Calu3 (cell line): ENCODE measurements at regions not wholly inside any gene's neighbourhood (a gene's known extent, or its start where the extent isn't known, plus 50 kb on each side); places are given as distances from the start of the nearest gene placed in this dataset.

ENCODE experiments used
- BruUV-seq: library from RNA; stranded (reverse); fragments of 400-500 nt; replicated peaks from 2 replicates; lab custom pipeline; 2021; lab: Mats Ljungman, UMichigan
- CTCF ChIA-PET: fragments of 300-600 bp; sonication (Branson Sonifier 250); formaldehyde crosslinking; loops from one replicate; lab custom pipeline; 2022; ENCODE audit warnings: antibody characterized with exemption; lab: Charles Lee
- DNase-seq: peaks from one replicate; pipeline ENCODE4 v3.0.0; 2022
- H3K27ac Mint-ChIP-seq: one replicate; pipeline ENCODE4 v1.8.0; 2022; ENCODE audit warnings: mixed read lengths; ENCODE audit not compliant: unreplicated experiment
- H3K27me3 Mint-ChIP-seq: one replicate; pipeline ENCODE4 v1.8.0; 2022; ENCODE audit warnings: mixed read lengths; ENCODE audit not compliant: unreplicated experiment
- H3K36me3 Mint-ChIP-seq: one replicate; pipeline ENCODE4 v1.8.0; 2022; ENCODE audit warnings: mild to moderate bottlenecking, moderate library complexity, mixed read lengths; ENCODE audit not compliant: insufficient read depth, unreplicated experiment
- H3K4me1 Mint-ChIP-seq: one replicate; pipeline ENCODE4 v1.8.0; 2022; ENCODE audit warnings: mild to moderate bottlenecking, low read depth, mixed read lengths; ENCODE audit not compliant: unreplicated experiment
- H3K4me3 Mint-ChIP-seq: one replicate; pipeline ENCODE4 v1.8.0; 2022; ENCODE audit warnings: mild to moderate bottlenecking, low read depth, moderate library complexity, mixed read lengths; ENCODE audit not compliant: unreplicated experiment
- H3K9me3 Mint-ChIP-seq: one replicate; pipeline ENCODE4 v1.8.0; 2022; ENCODE audit warnings: low read depth, mixed read lengths; ENCODE audit not compliant: unreplicated experiment
- intact Hi-C: fragments of 100-400 bp; cut with micrococcal nuclease; formaldehyde crosslinking; loops from one replicate; pipeline ENCODE4 v1.10.0; 2022; ENCODE audit not compliant: unreplicated experiment
- TF ChIP-seq, protein P1 (sequence below): fragments of 200-600 bp; IDR thresholded peaks from one replicate; pipeline ENCODE4 v1.8.0; 2022; ENCODE audit warnings: antibody characterized with exemption; ENCODE audit not compliant: unreplicated experiment

GRCh38 chr2:208654056-208654455, 247.5 kb downstream of the PTH2R start:
- TF ChIP-seq, protein P1, sequence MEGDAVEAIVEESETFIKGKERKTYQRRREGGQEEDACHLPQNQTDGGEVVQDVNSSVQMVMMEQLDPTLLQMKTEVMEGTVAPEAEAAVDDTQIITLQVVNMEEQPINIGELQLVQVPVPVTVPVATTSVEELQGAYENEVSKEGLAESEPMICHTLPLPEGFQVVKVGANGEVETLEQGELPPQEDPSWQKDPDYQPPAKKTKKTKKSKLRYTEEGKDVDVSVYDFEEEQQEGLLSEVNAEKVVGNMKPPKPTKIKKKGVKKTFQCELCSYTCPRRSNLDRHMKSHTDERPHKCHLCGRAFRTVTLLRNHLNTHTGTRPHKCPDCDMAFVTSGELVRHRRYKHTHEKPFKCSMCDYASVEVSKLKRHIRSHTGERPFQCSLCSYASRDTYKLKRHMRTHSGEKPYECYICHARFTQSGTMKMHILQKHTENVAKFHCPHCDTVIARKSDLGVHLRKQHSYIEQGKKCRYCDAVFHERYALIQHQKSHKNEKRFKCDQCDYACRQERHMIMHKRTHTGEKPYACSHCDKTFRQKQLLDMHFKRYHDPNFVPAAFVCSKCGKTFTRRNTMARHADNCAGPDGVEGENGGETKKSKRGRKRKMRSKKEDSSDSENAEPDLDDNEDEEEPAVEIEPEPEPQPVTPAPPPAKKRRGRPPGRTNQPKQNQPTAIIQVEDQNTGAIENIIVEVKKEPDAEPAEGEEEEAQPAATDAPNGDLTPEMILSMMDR = no peak
- H3K36me3 Mint-ChIP-seq = no peaks in the 10 kb centered on the region
- CTCF ChIA-PET = interaction anchor here (0.6 kb wide), 1 partner anchor 732 kb away, joined by 4 read pairs; no protein-coding TSS in a partner anchor
- no peak for DNase-seq
- H3K9me3 Mint-ChIP-seq = peaks cover 4% of the 10 kb centered on the region
- no peak overlapping the region for H3K4me3 Mint-ChIP-seq
- H3K27ac Mint-ChIP-seq = no peak overlapping the region
- H3K27me3 Mint-ChIP-seq = no peaks in the 10 kb centered on the region
- no TSS peak for BruUV-seq
- intact Hi-C loops = no loop called here
- H3K4me1 Mint-ChIP-seq = no peaks in the 10 kb centered on the region

GRCh38 chr2:208657468-208657867, 250.9 kb downstream of the PTH2R start:
- no TSS peak for BruUV-seq
- Mint-ChIP-seq H3K27ac (no peak overlapping the region), H3K4me3 (no peak overlapping the region), H3K27me3 (no peaks in the 10 kb centered on the region), H3K36me3 (no peaks in the 10 kb centered on the region), H3K9me3 (peaks cover 4% of the 10 kb centered on the region), H3K4me1 (no peaks in the 10 kb centered on the region)
- TF ChIP-seq, protein P1 = no peak
- intact Hi-C loops = loop anchor here (2.0 kb wide), 1 partner anchor 191 kb away; no protein-coding TSS in a partner anchor
- CTCF ChIA-PET = no interaction called here
- peak; percentile 5 for DNase-seq

DNA sequence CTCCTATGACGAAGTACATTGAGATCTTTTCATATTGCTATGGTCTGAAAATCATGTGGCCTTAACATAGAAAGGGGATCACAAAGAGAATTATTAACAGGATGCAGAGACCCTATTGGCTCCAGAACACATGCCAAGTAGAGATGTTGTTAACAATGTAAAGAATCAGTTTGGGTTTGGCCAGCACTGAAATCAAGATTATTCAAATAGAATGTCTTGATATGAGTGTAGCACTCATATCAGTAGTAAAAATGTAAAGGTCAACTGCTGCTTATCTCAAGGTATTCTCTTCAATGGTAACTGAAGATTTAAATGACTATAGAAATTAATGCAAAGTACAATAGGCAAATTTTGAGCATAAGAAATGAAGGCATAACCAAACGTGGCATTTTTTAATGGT, 262.8 kb downstream of the PTH2R start:
- DNase-seq = no peak
- no peak overlapping the region for H3K27ac Mint-ChIP-seq
- intact Hi-C loops = no loop called here
- H3K4me3 Mint-ChIP-seq = no peak overlapping the region
- CTCF ChIA-PET = no interaction called here
- no peaks in the 10 kb centered on the region for H3K4me1 Mint-ChIP-seq
- H3K27me3 Mint-ChIP-seq = no peaks in the 10 kb centered on the region
- TF ChIP-seq, protein P1 = no peak
- no TSS peak for BruUV-seq
- no peaks in the 10 kb centered on the region for H3K36me3 Mint-ChIP-seq
- no peaks in the 10 kb centered on the region for H3K9me3 Mint-ChIP-seq

GRCh38 chr2:208671284-208671683, 264.7 kb downstream of the PTH2R start:
- Mint-ChIP-seq H3K27ac (no peak overlapping the region), H3K9me3 (no peaks in the 10 kb centered on the region), H3K4me3 (no peak overlapping the region), H3K4me1 (no peaks in the 10 kb centered on the region), H3K36me3 (no peaks in the 10 kb centered on the region), H3K27me3 (no peaks in the 10 kb centered on the region)
- DNase-seq = no peak
- no TSS peak for BruUV-seq
- CTCF ChIA-PET = no interaction called here
- TF ChIP-seq, protein P1 = no peak
- intact Hi-C loops = no loop called here
